OCI-LY7 (cell line): ENCODE measurements at regions not wholly inside any gene's neighbourhood (a gene's known extent, or its start where the extent isn't known, plus 50 kb on each side); places are given as distances from the start of the nearest gene placed in this dataset.
"Not testable (repeated sequence)": the region's sequence is repeated elsewhere in the genome, so short reads cannot be mapped to it uniquely, and the experiment has no call there.

Experiments
- EZH2phosphoT487 ChIP-seq: fragments of 200-600 bp; sonication (generic); IDR thresholded peaks from 2 replicates; pipeline ENCODE4 v1.6.1; 2018; ENCODE audit warnings: low read depth, borderline replicate concordance, mild to moderate bottlenecking, mixed run types, antibody characterized with exemption, low read length, moderate library complexity, mixed read lengths
- TF ChIP-seq, protein P1 (sequence below): fragments of 200-600 bp; sonication (generic); conservative IDR thresholded peaks from 2 replicates; pipeline ENCODE4 v1.5.1; 2014; ENCODE audit warnings: mild to moderate bottlenecking, antibody characterized with exemption, low read length, moderate library complexity, mixed read lengths

DNA sequence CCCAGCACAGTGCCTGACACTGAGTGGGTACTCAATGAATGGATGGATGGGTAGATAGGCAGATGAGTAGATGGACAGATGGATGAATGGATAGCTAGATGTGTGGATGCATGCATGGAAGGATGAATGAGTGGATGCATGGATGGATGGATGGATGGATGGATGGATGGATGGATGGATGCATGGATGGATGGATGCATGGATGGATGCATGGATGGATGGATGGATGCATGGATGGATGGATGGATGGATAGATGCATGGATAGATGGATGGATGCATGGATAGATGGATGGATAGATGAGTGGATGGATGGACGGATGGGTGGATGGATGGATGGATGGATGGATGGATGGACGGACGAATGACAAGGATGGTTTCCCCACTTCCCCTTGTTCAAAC is 166.6 kb downstream of the HS3ST2 start:
- TF ChIP-seq, protein P1, sequence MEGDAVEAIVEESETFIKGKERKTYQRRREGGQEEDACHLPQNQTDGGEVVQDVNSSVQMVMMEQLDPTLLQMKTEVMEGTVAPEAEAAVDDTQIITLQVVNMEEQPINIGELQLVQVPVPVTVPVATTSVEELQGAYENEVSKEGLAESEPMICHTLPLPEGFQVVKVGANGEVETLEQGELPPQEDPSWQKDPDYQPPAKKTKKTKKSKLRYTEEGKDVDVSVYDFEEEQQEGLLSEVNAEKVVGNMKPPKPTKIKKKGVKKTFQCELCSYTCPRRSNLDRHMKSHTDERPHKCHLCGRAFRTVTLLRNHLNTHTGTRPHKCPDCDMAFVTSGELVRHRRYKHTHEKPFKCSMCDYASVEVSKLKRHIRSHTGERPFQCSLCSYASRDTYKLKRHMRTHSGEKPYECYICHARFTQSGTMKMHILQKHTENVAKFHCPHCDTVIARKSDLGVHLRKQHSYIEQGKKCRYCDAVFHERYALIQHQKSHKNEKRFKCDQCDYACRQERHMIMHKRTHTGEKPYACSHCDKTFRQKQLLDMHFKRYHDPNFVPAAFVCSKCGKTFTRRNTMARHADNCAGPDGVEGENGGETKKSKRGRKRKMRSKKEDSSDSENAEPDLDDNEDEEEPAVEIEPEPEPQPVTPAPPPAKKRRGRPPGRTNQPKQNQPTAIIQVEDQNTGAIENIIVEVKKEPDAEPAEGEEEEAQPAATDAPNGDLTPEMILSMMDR = not testable (repeated sequence)
- not testable (repeated sequence) for TF ChIP-seq EZH2phosphoT487
